ENCODE measurements at regions not wholly inside any gene's neighbourhood (a gene's known extent, or its start where the extent isn't known, plus 50 kb on each side); places are given as distances from the start of the nearest gene placed in this dataset.

- Mint-ChIP-seq H3K36me3 (ENCODE audit: low read depth) (peaks cover 3% of the 10 kb centered on the region), H3K27me3 (ENCODE audit: low read depth) (peaks cover 5% of the 10 kb centered on the region), H3K27ac (no peak overlapping the region), H3K4me3 (no peak overlapping the region), H3K4me1 (no peaks in the 10 kb centered on the region), H3K9me3 (peaks cover 37% of the 10 kb centered on the region)
- no peak for TF ChIP-seq CTCF (IDR thresholded peaks at IDR 0.05; ENCODE audit: unreplicated experiment in 3 of 3)
Measured at GRCh38 chr12:38155526-38156496, 160.8 kb upstream of the ALG10B start.

- no peaks in the 10 kb centered on the region for H3K4me1 Mint-ChIP-seq
- TF ChIP-seq CTCF (IDR thresholded peaks at IDR 0.05; ENCODE audit: unreplicated experiment in 3 of 3) = no peak
- H3K9me3 Mint-ChIP-seq = peaks cover 29% of the 10 kb centered on the region
- H3K36me3 Mint-ChIP-seq (ENCODE audit: low read depth) = no peaks in the 10 kb centered on the region
- H3K4me3 Mint-ChIP-seq = no peak overlapping the region
- H3K27ac Mint-ChIP-seq = no peak overlapping the region
- H3K27me3 Mint-ChIP-seq (ENCODE audit: low read depth) = peaks cover 5% of the 10 kb centered on the region
Measured at GRCh38 chr12:38156497-38157245, 159.9 kb upstream of the ALG10B start.

- Mint-ChIP-seq H3K36me3 (ENCODE audit: low read depth) (no peaks in the 10 kb centered on the region), H3K4me3 (no peak overlapping the region), H3K27ac (no peak overlapping the region), H3K27me3 (ENCODE audit: low read depth) (peaks cover 5% of the 10 kb centered on the region), H3K4me1 (no peaks in the 10 kb centered on the region), H3K9me3 (peaks cover 31% of the 10 kb centered on the region)
- TF ChIP-seq CTCF (IDR thresholded peaks at IDR 0.05; ENCODE audit: unreplicated experiment in 3 of 3) = no peak
Measured at GRCh38 chr12:38157274-38157932, 159.2 kb upstream of the ALG10B start.

- Mint-ChIP-seq H3K27me3 (ENCODE audit: low read depth) (peaks cover 5% of the 10 kb centered on the region), H3K27ac (no peak overlapping the region), H3K4me1 (no peaks in the 10 kb centered on the region), H3K4me3 (no peak overlapping the region), H3K9me3 (peaks cover 35% of the 10 kb centered on the region), H3K36me3 (ENCODE audit: low read depth) (no peaks in the 10 kb centered on the region)
- no peak for TF ChIP-seq CTCF (IDR thresholded peaks at IDR 0.05; ENCODE audit: unreplicated experiment in 3 of 3)
Measured at GRCh38 chr12:38157933-38158401, 158.6 kb upstream of the ALG10B start.

GRCh38 chr12:38158428-38159091 is 158.0 kb upstream of the ALG10B start:
- Mint-ChIP-seq H3K4me1 (no peaks in the 10 kb centered on the region), H3K36me3 (ENCODE audit: low read depth) (no peaks in the 10 kb centered on the region)

More at GRCh38 chr12:38158428-38159091, 158.0 kb upstream of the ALG10B start:
- Mint-ChIP-seq H3K4me3 (no peak overlapping the region), H3K27me3 (ENCODE audit: low read depth) (peaks cover 5% of the 10 kb centered on the region), H3K9me3 (peaks cover 29% of the 10 kb centered on the region), H3K27ac (no peak overlapping the region)
- no peak for TF ChIP-seq CTCF (IDR thresholded peaks at IDR 0.05; ENCODE audit: unreplicated experiment in 3 of 3)

Measured in nephron (organoid).